ENCODE measurements at regions not wholly inside any gene's neighbourhood (a gene's known extent, or its start where the extent isn't known, plus 50 kb on each side); places are given as distances from the start of the nearest gene placed in this dataset.
"Not testable (repeated sequence)": the region's sequence is repeated elsewhere in the genome, so short reads cannot be mapped to it uniquely, and the experiment has no call there.

DNA sequence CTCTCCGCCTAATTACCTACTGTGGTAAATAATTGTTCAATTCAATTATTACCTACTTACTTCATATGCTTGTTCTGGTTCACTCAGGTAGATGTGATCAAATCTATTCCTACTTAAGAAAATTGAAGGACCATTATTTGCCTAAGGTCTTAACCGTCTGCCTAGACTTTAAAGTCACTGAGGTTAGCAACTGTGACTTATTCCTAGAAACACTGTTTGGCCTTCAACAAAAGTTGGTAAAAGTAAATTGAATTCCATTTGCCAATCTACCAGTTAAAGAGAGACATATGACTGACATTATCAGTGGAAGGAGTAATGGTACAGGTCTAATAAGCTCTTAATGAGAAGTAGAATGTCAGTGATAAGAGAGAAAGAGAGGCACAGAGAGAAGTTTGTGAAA, 491.5 kb downstream of the NYAP2 start:
- DNase-seq: no peak

DNA sequence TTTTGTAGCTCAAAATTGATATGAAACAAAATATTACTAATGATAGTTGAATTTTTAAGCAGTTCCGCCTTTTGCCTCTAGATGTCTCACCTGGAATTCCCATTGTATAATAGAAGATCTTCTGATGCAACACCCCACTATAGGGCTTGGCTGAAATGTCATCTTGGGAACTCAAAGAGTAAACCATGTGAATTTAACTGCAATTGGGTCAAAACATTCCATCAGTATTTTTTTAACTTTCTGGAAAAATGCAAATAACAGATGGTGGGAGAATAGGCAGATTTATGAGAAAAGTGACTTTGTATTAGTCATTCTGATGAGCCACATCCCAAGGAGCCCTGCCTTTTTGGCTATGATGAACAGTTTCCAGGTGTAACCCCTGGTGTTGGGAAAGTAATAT, 489.9 kb downstream of the NYAP2 start:
- DNase-seq: no peak

DNA sequence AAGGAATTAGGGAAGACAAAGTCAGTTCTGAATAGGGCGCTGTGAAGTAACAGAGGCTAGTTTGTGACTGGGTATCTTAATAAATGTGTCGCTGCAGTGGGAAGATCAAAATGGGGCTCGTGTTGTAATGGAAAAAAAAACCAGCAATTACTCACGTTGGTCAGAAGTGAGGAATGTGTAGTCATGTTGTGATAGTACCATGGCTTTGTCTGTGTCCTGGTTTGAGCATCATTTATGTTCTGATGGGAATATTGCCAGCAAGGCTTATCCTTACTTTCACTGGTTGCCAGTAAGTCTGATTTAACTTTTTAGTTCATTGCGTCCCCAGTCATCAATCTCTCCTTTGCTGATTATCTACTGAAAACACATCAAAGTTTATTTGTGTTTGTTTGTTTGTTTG, 467.6 kb downstream of the NYAP2 start:
- no peak for DNase-seq

DNA sequence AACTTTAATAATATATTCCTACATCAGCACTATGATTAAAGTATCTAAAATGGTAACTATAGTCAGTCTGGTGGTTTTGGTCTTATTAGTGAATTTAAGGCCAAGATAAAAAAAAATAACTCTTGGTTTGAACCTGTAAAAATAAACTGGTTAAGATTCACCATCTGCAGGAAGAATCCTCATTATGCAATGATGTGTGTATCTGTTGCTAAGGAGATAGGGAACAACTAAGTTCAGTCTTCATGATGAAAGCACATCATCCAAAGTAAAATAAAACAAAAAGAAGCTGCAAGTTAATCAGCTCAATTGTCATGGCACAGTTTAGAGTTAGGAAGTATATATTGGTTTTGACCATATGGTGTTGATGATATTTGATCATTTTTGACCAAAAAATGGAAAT, 466.0 kb downstream of the NYAP2 start:
- no peak for DNase-seq

DNA sequence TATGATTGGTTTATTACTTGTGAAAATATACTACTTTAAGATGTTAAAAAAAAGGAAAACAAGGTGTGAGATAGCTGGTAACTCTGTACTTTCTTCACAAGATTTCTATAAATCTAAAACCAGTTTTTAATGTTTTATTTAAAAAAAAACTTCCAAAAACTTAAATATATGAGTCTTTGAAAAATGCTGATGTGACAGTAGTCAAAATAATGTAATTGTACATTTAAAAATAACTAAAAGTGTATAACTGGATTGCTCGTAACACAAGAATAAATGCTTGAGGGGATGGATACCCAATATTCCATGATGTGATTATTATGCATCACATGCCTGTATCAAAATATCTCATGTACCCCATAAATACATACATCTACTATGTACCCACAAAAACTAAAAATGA, 464.9 kb downstream of the NYAP2 start:
- DNase-seq: no peak

DNA sequence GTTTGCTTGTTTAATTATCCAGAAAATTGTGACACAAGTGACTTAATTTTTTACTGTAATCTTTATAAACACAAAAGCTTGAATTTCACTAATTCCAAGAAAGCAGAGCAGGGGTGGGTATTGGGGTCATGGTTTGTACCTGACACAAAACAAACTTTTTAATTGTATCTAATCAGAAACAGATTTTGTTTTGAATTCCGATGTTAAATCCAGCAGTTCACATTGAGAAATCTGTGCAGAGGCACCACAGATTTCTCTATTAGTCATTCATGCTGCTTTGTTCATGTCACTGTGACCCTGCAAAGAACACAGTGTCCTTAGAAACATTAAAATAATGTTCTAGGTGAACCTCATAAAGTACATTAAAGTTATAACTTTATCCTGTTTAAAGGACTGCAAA, 443.4 kb downstream of the NYAP2 start:
- DNase-seq: no peak

DNA sequence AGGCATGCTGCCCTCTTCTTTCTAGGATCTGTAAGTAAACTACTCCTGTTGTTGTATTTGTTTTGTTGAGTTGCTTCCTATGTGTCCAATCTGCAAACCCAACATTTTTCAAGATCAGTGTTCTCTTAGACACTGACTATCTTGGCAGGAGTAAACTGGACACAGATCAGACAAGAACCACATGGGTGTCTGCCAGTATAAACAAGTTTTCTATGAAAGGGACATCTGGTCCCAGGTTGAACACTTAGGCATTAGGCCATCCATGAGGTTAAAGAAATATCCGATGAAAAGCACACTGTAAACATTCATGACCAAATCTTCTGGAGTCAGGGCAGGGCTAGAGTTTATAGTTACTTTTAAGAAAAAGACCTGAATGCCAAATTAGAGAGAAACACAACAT, 441.8 kb downstream of the NYAP2 start:
- DNase-seq: no peak

DNA sequence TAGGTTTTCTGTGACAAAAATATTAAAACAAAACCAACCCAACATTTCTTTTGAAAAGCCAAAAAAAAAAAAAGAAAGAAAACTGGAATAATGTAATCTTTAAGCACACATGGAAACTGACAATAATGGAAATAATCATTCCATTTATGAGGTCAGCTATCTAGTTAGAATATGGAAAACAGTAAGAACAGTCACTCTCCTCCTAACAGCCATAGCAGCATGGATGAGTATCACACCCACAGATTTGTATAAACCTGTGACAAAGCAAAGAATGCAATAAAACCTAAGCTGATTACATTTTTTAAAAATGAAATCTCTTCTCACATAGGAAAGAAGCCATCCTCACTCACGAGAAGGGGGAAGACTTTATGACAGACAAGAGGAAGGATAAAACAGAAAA, 437.8 kb downstream of the NYAP2 start:
- DNase-seq: no peak

DNA sequence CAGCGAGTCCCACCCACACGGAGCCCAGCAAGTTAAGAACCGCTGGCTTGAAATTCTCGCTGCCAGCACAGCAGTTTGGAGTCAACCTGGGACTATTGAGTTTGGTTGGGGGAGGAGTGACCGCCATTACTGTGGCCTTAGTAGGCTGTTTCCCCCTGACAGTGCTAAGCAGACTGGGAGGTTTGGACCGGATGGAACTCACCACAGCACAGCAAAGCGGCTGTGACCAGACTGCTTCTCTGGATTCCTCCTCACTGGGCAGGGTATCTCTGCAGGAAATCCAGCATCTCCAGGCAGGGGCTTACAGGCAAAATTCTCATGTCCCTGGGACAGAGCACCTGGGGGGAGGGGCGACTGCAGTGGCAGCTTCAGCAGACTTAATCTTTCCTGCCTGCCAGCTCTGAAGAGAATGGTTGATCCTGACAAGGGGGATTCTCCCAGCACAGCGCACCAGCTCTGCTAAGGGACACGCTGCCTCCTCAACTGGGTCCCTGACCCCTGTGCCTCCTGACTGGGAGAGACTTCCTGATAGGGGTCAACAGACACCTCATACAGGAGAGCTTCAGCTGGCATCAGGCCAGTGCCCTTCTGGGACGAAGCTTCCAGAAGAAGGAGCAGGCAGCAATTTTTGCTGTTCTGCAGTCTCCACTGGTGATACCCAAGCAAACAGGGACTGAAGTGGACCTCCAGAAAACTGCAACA, 425.4 kb downstream of the NYAP2 start:
- no peak for DNase-seq

DNA sequence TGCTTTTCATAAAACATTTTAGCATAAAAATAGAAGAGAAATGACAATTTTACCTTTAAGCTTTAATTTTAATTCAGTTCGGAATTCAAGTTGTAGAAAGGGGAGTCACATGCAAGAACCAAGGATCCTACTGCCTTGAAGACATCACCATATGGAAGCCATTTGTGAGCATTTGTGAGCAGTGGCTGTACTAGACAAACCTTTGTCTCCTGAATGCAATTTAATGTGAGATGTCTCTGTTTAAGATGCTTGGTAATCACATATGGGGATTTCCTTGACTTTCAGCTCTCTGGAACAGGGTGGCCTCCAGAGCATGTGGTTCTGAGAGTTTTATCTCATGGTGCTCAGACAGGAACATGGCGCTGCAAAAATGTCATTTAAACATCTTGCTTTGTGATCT, 421.8 kb downstream of the NYAP2 start:
- no peak for DNase-seq

DNA sequence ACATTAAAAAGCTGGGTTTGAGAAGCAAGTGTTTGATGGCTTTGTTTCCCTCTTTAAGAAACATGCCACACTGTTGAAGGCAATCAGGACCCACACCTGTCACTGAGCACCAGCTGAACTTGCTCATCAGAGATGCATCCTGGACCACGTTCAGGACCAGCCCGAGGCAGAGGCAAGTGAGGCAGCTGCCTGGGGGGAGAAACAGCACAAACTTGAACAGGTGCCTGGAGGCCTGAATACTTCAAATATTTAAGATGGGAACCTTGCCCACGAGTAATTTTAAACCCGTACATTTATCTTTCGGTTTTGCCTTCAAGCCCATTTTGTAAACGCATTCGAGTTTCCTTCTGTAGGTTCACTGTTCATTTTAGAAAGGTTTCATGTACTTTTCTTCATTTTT, 421.3 kb downstream of the NYAP2 start:
- DNase-seq: peak in 3 of 58 donors; percentile 1 to 3 (median 1)

DNA sequence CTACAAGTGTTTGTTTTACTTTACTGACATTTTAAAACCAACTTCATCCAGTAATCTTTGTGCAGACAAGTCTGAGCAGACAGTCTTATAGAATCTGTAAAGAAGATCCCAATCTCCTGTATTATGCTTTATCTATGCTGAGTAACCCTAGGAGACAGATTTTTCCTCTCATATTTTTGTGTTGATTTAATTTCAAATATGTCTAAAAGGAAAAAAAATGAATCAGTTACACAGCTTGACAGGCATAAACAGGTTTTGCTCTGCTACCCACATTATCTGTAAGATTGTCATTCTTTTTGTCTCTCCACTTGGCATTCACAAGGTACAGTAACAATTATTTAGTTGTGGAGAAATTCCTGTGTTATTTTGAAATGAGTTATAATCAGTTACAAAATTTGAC, 415.0 kb downstream of the NYAP2 start:
- DNase-seq: no peak

DNA sequence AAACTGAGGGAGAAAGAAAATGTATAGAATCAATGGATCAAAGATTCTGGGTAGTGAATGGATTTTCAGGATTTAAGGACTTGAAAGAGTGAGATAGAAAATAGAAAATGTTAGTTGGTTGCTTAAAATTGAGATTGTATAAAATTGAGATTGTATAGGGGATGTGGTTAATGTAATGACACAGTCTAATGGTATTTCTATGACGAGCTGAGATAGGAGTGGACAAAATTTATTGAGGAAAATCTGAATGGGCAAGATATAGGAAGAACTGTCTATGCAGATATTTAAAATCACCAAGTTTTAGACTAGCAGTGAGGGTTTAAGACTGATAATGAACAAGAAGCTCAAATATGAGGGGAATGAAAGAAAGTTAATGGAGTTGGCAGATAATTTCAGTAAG, 406.6 kb downstream of the NYAP2 start:
- DNase-seq: no peak

DNA sequence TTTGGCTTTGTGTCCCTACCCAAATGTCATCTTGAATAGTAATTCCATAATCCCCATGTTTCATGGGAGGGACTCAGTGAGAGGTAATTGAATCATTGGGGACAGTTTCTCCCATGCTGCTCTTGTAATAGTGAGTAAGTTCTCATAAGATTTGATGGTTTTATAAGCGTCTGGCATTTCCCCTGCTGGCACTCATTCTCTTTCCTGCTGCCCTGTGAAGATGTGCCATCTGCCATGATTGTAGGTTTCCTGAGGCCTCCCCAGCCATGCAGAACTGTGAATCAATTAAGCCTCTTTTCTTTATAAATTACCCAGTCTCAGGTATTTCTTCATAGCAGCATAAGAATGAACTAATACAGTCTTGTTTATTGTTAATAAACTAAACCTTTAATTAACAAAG, 402.6 kb downstream of the NYAP2 start:
- not testable (repeated sequence) for DNase-seq

DNA sequence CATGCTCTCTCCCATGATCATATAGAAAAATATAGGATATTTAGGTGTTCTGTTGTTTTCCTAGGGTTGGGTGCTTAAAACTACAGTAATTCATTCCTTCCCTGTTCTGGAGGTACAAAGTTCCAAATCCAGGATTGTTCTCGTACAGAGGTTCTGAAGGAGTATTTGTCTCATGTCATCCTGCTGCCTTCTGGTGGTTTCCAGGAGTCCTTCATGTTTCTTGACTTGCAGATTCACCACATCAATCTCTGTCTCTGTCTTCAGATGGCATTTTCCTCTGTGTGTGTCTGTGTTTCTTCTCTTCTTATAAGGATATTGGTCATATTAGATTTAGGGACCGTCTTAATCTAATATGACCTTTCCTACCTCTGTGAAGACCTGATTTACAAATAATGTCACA, 397.9 kb downstream of the NYAP2 start:
- no peak for DNase-seq

DNA sequence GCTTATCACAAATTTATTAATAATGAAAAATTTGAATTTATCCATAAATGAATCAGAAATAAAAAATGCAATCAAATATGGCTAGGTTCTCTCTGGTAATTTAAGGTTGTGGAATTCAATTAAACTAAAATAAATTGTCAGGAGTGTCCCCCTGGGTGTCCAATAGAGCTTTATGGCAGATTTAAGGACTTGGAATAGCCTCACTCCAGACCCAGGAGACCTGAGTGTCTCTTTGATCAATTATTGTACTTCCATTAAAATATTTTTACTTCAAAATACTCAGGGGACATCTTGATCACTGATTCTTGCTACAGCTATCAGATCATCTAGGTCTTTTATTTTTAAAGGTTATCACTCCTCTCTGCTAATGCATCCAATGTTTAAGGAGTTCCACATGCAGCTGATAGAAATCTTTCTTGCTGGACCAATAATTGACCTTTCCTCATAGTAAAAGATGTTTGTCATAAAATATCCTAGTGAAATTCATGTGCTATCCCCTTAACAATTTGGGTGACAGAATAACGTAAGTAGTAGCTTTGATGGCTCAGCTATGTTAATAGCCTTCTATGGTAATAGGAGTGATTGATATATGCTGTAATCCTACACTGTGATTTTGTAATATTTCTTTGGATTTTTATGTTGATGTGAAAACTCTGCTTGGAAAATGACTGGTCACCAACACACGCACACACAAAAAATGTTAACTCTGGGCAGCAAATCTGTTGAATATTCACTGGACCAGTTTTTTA, 395.3 kb downstream of the NYAP2 start:
- DNase-seq: no peak

DNA sequence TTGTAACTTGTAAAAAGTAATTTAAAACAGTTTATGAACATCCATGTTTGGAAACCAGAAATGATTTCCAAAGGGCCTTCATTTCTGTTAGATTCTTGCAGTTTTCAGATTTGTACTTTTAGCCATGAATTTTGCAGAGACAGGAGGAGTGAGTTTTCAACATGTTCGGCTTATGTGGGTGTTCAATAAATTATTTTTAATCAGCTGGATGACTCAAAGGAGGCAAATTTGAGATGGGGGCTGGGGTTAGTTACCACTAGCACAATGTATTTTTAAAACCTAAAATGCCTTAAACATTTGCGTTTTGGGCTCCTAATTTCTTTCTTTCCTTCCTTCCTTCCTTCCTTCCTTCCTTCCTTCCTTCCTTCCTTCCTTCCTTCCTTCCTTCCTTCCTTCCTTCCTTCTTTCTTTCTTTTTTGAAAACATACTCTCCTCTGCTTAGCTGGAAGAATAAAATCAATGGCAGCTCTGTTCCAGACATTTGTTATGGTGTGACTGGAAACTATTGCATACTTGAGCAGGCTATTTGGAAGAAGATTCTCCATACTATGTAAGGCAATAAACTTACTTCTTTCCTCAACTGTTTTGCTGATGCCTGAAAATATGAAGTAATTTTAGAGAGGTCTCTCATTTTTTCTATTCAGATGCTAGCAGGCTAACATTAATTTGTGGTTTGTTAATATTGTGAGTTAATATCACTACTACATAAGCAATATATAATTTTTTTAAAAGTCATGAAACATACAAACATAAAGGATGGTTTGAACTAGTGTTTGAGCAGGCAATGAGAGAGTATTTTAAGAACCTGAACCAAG, 394.4 kb downstream of the NYAP2 start:
- no peak for DNase-seq

DNA sequence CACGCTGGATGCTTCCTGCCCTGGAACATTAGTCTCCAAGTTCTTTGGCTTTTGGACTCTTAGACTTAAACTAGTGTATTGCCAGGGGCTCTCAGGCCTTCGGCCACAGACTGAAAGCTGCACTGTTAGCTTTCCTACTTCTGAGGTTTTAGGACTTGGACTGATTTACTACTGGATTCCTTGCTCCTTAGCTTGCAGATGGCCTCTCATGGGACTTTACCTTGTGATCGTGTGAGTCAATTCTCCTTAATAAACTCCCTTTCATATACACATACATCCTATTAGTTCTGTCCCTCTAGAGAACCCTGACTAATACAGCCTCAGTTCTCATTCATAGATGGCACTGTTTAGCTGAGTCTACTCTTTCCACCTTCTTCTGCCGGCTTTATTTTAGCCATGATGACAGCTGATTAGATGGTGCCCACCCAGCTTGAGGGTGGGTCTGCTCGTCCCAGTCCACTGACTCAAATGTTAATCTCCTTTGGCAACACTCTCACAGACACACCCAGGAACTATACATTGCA, 389.1 kb downstream of the NYAP2 start:
- no peak for DNase-seq

DNA sequence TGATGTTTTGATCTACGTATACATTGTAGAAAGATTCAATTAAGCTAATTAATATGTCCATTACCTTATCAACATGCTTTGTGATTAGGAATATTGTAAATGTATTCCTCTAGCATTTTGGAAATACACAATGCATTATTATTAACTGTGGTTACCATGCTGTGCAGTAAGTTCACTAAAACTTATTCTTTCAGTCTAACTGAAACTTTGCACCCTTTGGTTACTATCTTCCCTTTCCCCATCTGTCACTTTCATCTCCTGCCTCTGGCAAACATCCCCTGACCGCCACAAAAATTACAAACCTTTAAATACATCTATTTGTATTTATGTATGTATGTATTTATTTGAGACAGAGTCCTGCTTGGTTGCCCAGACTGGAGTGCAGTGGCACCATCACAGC, 388.0 kb downstream of the NYAP2 start:
- DNase-seq: no peak

DNA sequence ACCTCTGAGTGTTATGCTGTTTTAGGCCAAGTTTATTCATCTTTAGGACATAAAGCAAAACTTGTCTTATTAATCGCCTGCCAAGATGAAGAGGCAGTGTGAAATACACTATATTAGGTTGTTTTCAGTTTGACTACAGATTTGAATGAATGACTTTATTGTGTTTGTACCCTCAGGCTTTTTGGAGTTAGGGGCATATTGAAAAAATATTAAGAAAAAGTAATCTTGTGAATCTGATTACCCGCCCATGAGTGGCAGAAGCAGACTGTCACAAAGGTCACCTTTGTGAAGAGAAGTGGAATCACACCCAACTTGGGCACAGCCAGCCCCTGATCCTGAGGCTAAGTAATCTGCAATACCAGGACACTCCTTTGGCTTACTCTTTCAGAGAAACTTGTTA, 382.5 kb downstream of the NYAP2 start:
- DNase-seq: no peak

DNA sequence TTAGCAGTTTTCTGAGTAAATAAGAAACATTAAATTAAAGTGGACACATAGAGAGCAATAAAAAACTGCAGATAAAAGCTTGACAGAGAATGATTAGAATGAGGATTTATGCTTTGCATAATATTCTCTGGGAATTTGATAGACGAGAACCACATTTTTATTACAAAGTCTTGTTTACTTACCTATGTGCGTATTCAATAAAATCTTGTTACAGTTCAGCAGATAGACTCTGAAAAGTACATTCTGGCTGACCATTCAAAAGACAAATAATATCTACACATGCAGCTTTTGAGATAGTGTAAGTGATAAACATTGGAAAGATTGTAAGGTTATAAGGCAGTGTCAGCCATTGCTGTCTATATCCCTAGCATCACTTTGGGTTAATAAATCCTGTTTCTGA, 381.6 kb downstream of the NYAP2 start:
- DNase-seq: no peak

DNA sequence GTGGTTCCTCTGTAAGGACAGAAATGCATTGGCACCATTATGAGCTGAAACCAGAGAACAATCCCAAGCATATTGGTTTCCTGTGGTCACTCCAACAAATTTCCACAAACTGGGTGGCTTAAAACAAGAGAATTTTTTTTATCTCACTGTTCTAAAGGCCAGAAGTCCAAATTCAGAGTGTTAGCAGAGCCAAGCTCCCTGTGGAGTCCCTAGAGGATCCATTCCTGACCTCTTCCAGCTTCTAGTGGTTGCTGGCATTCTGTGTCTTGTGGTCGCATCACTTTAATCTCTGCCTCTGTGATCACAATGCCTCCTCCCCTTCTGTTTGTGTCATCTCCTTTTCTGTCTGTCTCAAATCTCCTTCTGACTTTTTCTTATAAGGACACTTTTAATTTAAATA, 380.3 kb downstream of the NYAP2 start:
- DNase-seq: no peak

Data from anterior cingulate cortex (tissue), 58 donors.